HG02870 (cell line): ENCODE measurements at regions not wholly inside any gene's neighbourhood (a gene's known extent, or its start where the extent isn't known, plus 50 kb on each side); places are given as distances from the start of the nearest gene placed in this dataset.

Experiments
- ATAC-seq: cut with Tn5 transposase; IDR thresholded peaks from one replicate; pipeline ENCODE4 v1.9.1; 2021; ENCODE audit warnings: mild to moderate bottlenecking, moderate library complexity; ENCODE audit not compliant: unreplicated experiment

DNA sequence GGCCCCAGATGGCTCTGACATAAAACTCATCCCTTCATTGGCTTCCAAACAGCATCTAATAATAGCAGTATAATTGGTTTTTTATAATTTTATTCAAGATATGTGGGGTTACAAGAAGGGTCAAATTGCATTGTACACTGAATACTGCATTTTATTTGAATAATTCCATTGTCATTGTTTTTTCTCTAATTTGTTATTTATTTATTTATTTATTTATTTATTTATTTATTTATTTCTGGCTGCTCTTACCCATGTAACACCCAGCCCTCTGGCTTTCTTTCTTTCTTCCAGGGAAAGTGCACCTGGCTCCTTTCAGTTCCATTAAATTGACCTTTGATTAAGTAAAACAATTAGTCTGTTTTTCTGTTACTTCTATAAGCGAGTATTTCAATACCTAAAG is 210.1 kb downstream of the CDH9 start:
- no peak for ATAC-seq

- no peak for ATAC-seq
These were observed 225.2 kb downstream of the CDH9 start for GRCh38 chr5:26813235-26813634.

DNA sequence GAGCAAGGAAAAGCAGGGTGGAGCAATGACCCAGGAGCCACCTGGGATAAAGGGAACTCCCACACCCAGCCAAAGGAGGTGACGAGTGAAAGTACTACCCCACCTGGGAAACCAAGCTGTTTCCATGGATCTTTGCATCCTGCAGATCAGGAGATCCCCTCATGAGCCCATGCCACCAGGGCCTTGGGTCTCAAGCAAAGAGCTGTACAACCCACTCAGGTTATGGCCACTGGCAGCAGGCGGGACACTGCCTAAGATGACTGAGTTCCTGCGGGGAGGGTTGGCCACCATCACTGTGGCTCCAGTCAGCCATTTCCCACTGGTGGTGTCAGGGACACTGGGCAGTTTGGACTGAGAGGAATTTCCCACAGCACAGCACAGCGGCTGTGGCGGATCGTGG is 225.7 kb downstream of the CDH9 start:
- ATAC-seq: no peak

DNA sequence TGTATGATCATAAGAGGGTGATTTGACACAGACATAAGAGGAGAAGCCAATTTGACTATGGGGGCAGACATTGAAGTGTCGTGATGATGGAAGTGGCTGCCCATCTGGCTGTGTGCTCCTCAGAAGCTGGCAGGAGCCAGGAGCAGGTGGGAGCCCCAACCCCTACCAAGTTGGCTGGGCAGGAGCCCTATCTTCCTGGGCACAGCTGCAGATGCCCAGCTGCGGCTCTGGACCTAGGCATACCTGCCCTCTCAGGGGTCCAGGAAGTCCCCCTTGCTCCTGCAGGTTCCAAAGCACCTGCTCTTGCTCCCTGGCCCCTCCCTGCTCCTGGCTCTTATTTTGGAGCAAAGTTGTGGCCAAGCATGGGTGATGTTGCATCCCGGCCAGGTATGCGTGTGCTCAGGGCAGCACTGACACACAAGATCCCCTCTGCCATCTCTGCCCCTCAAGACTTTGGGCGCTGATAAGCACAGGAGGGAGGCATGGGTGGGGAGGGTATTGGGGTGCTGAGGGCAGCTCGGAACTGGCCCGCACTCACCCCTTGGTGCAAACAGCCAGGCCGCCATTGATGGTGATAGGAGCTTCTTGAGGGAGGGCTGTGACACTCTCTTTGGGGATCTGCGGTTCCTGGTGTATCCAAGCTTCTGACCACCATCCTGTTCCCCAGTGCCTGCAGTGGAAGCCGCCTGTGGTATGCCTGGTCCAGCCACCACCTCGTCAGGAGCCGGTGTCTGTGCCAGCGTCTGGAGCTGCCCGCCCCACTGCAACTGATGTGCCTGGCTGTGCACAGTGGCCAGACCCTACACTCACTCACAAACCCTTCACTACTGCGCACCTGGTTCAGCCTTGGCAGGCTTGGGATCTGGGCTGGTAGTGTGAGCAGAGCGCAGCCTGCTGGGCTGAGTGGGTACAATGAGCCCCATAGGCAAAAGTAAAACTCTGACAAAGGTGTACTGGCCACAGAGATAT is 230.9 kb downstream of the CDH9 start:
- no peak for ATAC-seq

DNA sequence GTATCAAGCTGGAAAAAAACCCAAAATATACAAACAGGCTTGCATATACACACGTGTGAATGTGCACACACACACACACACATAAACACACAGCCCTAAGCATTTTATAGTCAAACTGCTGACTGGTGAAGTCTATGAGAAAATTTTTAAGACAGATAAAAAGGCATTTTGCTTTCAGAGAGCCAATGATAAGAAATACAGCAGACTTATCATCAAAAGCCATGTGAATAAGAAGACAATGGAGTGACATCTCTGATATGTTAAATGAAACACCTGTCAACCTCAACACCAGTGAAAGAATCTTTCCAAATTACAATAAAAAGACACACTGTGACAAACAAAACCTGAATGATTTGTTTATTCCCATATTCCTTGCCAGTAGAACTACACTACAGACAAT is 233.3 kb downstream of the CDH9 start:
- no peak for ATAC-seq

- ATAC-seq: no peak
These were observed 235.4 kb downstream of the CDH9 start for GRCh38 chr5:26802944-26803343.

DNA sequence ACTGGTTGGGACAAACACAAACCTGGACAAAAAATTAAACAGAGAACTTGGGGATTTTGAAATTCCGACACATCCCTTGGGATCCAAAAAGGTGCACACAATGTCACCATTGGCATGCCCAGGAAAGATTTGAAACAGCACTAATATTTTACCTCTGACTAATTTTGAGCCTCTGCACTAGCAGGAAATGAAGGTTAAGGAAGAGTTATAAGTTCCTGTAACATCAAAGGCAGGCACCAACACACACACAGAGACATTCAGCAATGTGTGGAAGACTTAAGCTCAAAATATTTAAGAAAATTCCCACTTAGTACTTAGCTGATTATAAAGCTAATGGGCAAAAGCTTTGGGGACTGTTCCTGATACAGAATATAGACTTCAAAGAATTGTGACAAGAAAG is 247.0 kb downstream of the CDH9 start:
- ATAC-seq: no peak

- ATAC-seq: no peak
These were observed 247.4 kb downstream of the CDH9 start for GRCh38 chr5:26791021-26791420.

- no peak for ATAC-seq
These were observed 275.2 kb downstream of the CDH9 start for GRCh38 chr5:26763215-26763614.

- ATAC-seq: no peak
These were observed 276.9 kb downstream of the CDH9 start for GRCh38 chr5:26761446-26761845.

- ATAC-seq: no peak
These were observed 277.3 kb downstream of the CDH9 start for GRCh38 chr5:26761045-26761444.

DNA sequence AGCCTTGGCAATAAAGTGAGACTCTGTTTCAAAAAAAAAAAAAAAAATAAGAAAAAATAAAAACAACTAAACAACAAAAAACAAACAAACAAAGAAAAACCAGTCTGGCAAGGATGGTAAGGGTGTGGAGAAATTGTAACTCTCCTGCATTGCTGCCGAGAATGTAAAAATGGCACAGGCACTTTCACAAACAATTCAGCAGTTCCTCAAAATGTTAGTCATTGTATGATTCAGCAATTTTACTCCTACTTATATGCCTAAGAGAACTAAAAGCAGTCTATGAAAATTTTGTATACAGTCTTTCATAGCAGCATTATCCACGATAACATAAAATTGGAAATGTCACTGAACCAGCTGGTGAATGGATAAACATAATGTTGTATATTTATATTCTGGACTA is 280.4 kb downstream of the CDH9 start:
- ATAC-seq: no peak

- no peak for ATAC-seq
These were observed 288.6 kb downstream of the CDH9 start for GRCh38 chr5:26749829-26750228.

DNA sequence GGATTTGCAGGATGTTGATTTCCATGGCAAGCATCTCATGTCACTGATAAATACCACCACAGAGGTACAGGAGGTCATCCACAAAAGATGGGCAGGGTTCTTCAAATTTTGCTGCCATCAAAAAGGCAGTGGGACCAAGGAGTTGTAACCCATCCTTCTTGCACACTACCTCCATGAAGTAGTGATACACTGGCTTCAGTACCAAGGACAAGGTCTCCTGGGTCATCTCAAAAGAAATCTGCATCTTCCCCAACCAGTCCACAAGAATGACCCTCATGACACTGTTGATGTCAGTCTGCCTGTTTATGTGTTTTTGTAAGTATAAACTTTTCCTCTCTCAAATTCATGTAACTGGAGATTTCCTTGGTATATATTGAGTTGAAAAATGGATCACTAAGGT is 298.2 kb downstream of the CDH9 start:
- ATAC-seq: no peak

- no peak for ATAC-seq
These were observed 300.8 kb downstream of the CDH9 start for GRCh38 chr5:26737348-26738265.

DNA sequence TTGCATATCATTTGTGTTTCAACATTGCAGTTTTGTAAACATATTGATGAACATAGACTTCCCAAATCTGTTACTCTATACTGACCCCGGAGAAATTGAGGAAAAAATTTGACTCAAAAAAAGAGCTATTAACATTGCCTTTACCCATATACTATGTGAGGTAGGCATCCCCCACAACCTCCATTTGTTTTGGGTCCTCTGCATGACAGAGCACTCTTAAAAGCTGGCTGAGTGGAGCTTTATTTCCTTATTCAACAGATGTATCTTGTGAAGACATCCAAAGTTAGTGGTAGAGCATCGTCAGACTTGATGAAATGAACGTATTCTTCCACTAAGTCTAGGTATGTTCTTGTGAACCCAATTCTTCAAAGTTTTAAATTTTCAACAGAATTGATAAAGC is 310.5 kb downstream of the CDH9 start:
- no peak for ATAC-seq

DNA sequence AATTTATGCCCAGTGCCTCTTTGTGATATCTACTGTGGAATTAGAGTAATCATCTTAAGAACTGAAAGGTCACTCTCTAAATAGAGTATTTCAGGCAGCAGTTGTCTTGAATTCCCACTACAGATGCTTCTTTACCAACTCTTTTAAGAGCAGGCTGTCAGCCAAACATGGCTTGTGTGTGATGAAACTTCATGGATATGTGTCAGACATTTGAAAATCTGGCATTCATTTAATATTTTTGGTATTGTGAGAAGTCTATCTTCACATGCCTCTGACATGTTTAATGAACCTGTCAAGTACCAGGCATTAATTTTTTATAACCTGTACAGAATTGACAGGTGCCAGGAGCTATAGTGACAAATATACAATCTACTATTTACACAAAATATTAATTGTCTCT is 318.6 kb downstream of the CDH9 start:
- no peak for ATAC-seq

- peak; percentile 76 for ATAC-seq
These were observed 337.5 kb downstream of the CDH9 start for GRCh38 chr5:26700759-26701384.

- no peak for ATAC-seq
These were observed 345.4 kb downstream of the CDH9 start for GRCh38 chr5:26692952-26693351.

DNA sequence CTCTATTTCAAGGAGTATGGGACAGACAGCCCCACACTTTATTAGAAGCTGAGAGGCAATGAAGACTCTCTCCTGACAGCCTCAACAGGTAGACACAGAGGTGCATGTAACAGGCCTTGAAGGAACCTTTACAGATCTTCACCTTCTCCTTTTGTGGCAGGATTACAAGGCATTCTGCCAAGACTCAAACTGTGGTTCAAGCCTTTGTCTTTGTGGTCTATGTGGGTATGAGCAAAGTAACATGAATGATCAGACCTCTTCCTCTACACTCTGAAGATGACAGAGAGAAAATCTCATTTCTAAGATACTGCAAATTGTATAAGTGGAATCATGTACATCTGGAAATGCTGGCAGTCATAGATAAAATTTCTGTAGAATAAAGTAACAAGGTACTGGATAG is 346.9 kb downstream of the CDH9 start:
- ATAC-seq: no peak

- ATAC-seq: no peak
These were observed 347.9 kb downstream of the CDH9 start for GRCh38 chr5:26690511-26690910.
